Esophagus muscularis mucosa (tissue), 4 donors: ENCODE measurements at regions not wholly inside any gene's neighbourhood (a gene's known extent, or its start where the extent isn't known, plus 50 kb on each side); places are given as distances from the start of the nearest gene placed in this dataset.

Source experiments
- DNase-seq: peaks from one replicate; pipeline ENCODE4 v3.0.0-alpha.2; 2017; ENCODE audit errors: extremely low spot score
- H3K27ac ChIP-seq, 4 donors: fragments of 200-600 bp; sonication (generic); replicated peaks in 1 of 4; 1 replicate in 3 of 4; 2 replicates in 1 of 4; pipeline ENCODE4 v1.5.1; 2016 to 2019; ENCODE audit warnings: mild to moderate bottlenecking in 1 of 4
- H3K27me3 ChIP-seq, 4 donors: fragments of 200-600 bp; sonication (generic); one replicate each; pipeline versions ENCODE4 v1.5.1 to v1.6.0; 2016 to 2019
- H3K36me3 ChIP-seq, 4 donors: fragments of 200-600 bp; sonication (generic); one replicate each; pipeline ENCODE4 v1.5.1; 2016 to 2019
- H3K4me1 ChIP-seq, 4 donors: fragments of 200-600 bp; sonication (generic); one replicate each; pipeline ENCODE4 v1.5.1; 2016 to 2019
- H3K4me3 ChIP-seq, 4 donors: fragments of 200-600 bp; sonication (generic); 1 replicate in 2 of 4; 2 replicates in 2 of 4; pipeline ENCODE4 v1.5.1; 2016 to 2019; ENCODE audit warnings: mild to moderate bottlenecking in 4 of 4, moderate library complexity in 1 of 4
- H3K9me3 ChIP-seq, 4 donors: fragments of 200-600 bp; sonication (generic); 1 replicate in 3 of 4; 2 replicates in 1 of 4; pipeline ENCODE4 v1.5.1; 2016 to 2019
- CTCF ChIP-seq, 3 experiments: fragments of 200-600 bp in 2 of 3; fragments of 450-650 bp in 1 of 3; sonication (generic) in 2 of 3; IDR thresholded peaks; one replicate each; pipeline ENCODE4 v1.5.1; 2017 to 2019; ENCODE audit warnings: antibody characterized with exemption in 3 of 3, mild to moderate bottlenecking in 2 of 3, moderate library complexity in 1 of 3
- EP300 ChIP-seq: sonication (generic); formaldehyde crosslinking; IDR thresholded peaks from one replicate; pipeline ENCODE4 v1.6.1; 2017; ENCODE audit warnings: antibody characterized with exemption
- POLR2A ChIP-seq: fragments of 450-650 bp; IDR thresholded peaks from one replicate; pipeline ENCODE4 v1.6.1; 2017; ENCODE audit warnings: antibody characterized with exemption, moderate library complexity, mild to moderate bottlenecking, low read depth
- POLR2AphosphoS5 ChIP-seq, 2 donors: sonication (generic); formaldehyde crosslinking; IDR thresholded peaks; one replicate each; pipeline ENCODE4 v1.6.1; 2017; ENCODE audit warnings: antibody characterized with exemption in 2 of 2
- WGBS: methylation state at CpG from one replicate; pipeline ENCODE4 v1.1.5; 2018; 5-methylcytosine and 5-hydroxymethylcytosine counted together
- intact Hi-C: fragments of 100-400 bp; cut with DNase I; formaldehyde crosslinking; loops from one replicate; pipeline ENCODE4 v1.15.1; 2023

DNA sequence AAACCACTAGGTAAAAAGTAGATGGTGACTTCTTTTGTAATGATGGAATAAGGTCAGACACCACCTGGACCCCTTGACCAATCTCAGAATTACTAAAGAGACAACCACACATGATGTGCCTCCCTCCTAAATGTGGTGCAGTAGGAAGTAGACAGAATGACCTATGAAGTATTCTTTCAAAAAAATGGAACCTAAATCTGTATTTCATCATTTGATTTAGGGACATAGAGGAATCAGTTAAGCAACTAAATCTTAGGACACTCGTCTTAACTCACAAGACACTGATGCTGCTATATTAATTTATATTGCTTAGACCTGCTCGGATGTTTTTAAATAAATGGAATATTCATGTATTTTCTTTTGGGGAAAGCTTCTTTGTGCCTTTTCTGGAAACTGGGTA is 80.9 kb upstream of the IRF2BP2 start:
- H3K4me1 ChIP-seq = peaks cover 0 to 20% (median 5%) of the 10 kb centered on the region in 4 donors
- TF ChIP-seq POLR2A = no peak
- no peak for TF ChIP-seq POLR2AphosphoS5 (IDR thresholded peaks at IDR 0.05)
- no peak for TF ChIP-seq CTCF (IDR thresholded peaks at IDR 0.05)
- no peak for TF ChIP-seq EP300
- H3K4me3 ChIP-seq = no peak overlapping the region
- H3K27ac ChIP-seq = no peak overlapping the region
- WGBS = 83% methylated on average over 2 of the region's 2 CpGs
- no peaks in the 10 kb centered on the region for H3K9me3 ChIP-seq
- intact Hi-C loops = no loop called here
- DNase-seq = no peak
- no peaks in the 10 kb centered on the region for H3K36me3 ChIP-seq
- H3K27me3 ChIP-seq = no peaks in the 10 kb centered on the region

DNA sequence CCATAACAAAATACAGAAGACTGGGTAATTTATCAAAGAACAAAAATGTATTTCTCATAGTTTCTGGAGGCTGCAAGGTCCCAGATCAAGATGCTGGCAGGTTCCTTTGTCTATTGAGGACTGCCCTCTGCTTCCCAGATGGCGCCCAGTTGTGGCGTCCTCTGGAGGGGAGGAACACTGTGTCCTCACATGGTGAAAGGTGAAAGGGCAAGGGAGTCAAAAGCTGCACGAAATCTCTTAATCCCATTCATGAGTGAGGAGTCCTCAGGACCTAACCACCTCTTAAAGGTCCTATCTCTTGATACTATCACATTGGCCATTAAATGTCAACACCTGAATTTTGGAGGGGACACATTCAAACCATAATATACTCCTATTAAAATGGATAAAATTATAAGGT is 79.3 kb upstream of the IRF2BP2 start:
- no peaks in the 10 kb centered on the region for H3K36me3 ChIP-seq
- no peak overlapping the region for H3K27ac ChIP-seq
- no peak overlapping the region for H3K4me3 ChIP-seq
- intact Hi-C loops = no loop called here
- TF ChIP-seq CTCF (IDR thresholded peaks at IDR 0.05) = no peak
- TF ChIP-seq POLR2AphosphoS5 (IDR thresholded peaks at IDR 0.05) = no peak
- no peak for TF ChIP-seq POLR2A
- TF ChIP-seq EP300 = no peak
- H3K4me1 ChIP-seq = peaks cover 5 to 29% (median 14%) of the 10 kb centered on the region in 4 donors
- WGBS = 98% methylated on average over 3 of the region's 3 CpGs
- no peak for DNase-seq
- H3K27me3 ChIP-seq = no peaks in the 10 kb centered on the region
- H3K9me3 ChIP-seq = no peaks in the 10 kb centered on the region

DNA sequence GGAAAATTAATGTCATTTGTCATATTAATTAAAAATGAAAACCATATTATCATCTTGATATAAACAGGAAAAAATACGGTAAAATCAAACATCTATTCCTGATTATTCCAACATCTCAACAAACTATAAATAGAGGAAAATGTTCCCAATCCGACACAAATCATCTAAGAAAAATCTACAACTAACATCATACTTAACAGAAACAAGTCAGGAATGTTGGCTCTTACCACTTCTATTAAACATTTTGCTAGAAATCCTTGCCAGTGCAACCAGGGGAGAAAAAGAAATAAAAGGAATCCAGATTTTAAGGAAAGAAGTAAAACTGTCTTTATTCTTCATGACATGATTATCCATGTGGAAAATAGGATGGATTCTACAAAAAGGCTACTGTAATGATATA is 77.0 kb upstream of the IRF2BP2 start:
- Histone ChIP-seq H3K27me3 (no peaks in the 10 kb centered on the region), H3K27ac (peak overlapping the region in 2 of 4 donors; percentile 13 to 36), H3K9me3 (no peaks in the 10 kb centered on the region), H3K4me1 (peaks cover 12 to 34% (median 27%) of the 10 kb centered on the region in 4 donors), H3K36me3 (no peaks in the 10 kb centered on the region), H3K4me3 (no peak overlapping the region)
- intact Hi-C loops = no loop called here
- TF ChIP-seq POLR2A (no peak), CTCF (IDR thresholded peaks at IDR 0.05) (no peak), POLR2AphosphoS5 (IDR thresholded peaks at IDR 0.05) (no peak), EP300 (no peak)
- DNase-seq = no peak
- WGBS = 26% methylated on average over 2 of the region's 2 CpGs

GRCh38 chr1:234686035-234686434 is 76.1 kb upstream of the IRF2BP2 start:
- H3K27ac ChIP-seq = peak overlapping the region in 1 of 4 donors; percentile 13
- 94% methylated on average over 1 of the region's 1 CpG for WGBS
- H3K9me3 ChIP-seq = no peaks in the 10 kb centered on the region
- DNase-seq = no peak
- H3K4me3 ChIP-seq = no peak overlapping the region
- H3K27me3 ChIP-seq = no peaks in the 10 kb centered on the region
- peaks cover 12 to 34% (median 27%) of the 10 kb centered on the region in 4 donors for H3K4me1 ChIP-seq
- TF ChIP-seq EP300 (no peak), CTCF (IDR thresholded peaks at IDR 0.05) (no peak), POLR2AphosphoS5 (IDR thresholded peaks at IDR 0.05) (no peak), POLR2A (no peak)
- intact Hi-C loops = no loop called here
- no peaks in the 10 kb centered on the region for H3K36me3 ChIP-seq

DNA sequence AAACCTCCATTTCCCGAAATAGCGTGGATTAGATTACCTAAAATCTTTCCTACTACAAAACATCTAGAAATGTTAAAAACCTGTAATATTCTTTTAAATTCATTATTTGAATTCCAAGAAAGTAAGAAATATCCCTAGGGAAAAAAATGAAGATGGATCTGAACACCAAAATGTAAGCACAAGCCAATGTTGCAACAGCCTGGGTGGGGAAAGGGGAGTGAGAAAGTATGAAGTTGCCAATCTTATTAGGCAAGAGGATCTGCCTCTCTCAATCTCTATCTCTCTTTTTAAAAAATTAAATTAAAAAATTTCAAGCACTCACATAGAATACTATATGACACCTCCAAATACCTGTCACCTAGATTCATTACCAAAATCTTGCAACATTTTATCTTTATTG is 74.9 kb upstream of the IRF2BP2 start:
- intact Hi-C loops = loop anchor here (5.0 kb wide), 2 partner anchors 68 to 237 kb away; no protein-coding TSS in a partner anchor
- DNase-seq = peak; percentile 83

More for the DNA sequence above, 74.9 kb upstream of the IRF2BP2 start:
- Histone ChIP-seq H3K27me3 (no peaks in the 10 kb centered on the region), H3K4me1 (peaks cover 12 to 34% (median 27%) of the 10 kb centered on the region in 4 donors), H3K27ac (peak overlapping the region; percentile 75 to 85 (median 80)), H3K36me3 (no peaks in the 10 kb centered on the region), H3K9me3 (no peaks in the 10 kb centered on the region), H3K4me3 (no peak overlapping the region)
- 84% methylated on average over 2 of the region's 2 CpGs for WGBS
- peak in 1 of 2 donors; percentile 42 for TF ChIP-seq POLR2AphosphoS5 (IDR thresholded peaks at IDR 0.05)
- TF ChIP-seq CTCF (IDR thresholded peaks at IDR 0.05) = no peak
- no peak for TF ChIP-seq POLR2A
